Panc1 (cell line): ENCODE measurements at regions not wholly inside any gene's neighbourhood (a gene's known extent, or its start where the extent isn't known, plus 50 kb on each side); places are given as distances from the start of the nearest gene placed in this dataset.

Experiments used
- POLR2AphosphoS5 ChIP-seq: IDR thresholded peaks from 2 replicates; pipeline ENCODE4 v1.6.1; 2012; ENCODE audit warnings: mild to moderate bottlenecking, low read depth, low read length, moderate library complexity
- TF ChIP-seq, protein P1 (sequence below): fragments of 450-650 bp; IDR thresholded peaks from 2 replicates; pipeline ENCODE4 v1.5.1; 2017; ENCODE audit warnings: mild to moderate bottlenecking
- TF ChIP-seq, protein P2 (sequence below), 2 experiments: IDR thresholded peaks; 2 replicates each; pipeline ENCODE4 v1.6.1; 2011 to 2012; ENCODE audit warnings: low read depth in 2 of 2, control low read depth in 1 of 2, low read length in 1 of 2, mild to moderate bottlenecking in 1 of 2, moderate library complexity in 1 of 2; ENCODE audit not compliant: insufficient read depth in 1 of 2

DNA sequence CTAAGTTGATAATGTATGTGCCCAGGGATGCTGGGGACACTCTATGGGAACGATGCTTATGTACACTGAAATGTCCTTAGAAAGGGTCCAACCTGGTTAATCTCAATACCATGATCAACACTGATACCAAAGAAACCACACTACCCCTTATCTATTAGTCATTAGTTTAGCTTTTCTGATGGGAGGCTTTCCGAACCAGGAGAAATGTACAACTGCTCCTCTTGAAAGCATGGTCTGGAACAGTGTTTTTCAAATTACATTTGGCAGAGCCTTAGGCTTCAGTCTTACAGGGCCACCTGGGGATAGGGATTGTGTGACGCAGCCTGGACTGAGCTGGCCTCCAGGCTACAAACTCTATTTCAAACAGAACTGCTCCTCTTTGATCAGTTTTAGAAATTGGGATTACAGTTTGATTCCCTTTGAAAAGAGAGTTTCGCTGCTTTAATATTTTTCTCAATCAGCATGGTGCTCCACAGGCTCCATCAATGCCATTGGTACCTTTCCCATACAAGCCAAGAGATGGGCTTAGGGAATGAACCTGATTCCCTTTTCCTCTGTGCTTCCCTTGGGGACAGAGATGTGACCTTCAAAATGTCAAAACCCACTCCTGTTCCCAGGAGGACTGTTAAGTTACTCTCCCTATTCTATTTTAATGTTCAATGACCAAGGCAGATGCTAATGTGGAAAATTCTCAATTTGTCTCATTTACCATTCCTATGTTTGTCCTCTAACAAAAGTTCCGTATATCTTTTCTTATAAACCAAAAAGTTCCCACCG lies 296.0 kb upstream of the ADAMTS9 start:
- TF ChIP-seq, protein P1, sequence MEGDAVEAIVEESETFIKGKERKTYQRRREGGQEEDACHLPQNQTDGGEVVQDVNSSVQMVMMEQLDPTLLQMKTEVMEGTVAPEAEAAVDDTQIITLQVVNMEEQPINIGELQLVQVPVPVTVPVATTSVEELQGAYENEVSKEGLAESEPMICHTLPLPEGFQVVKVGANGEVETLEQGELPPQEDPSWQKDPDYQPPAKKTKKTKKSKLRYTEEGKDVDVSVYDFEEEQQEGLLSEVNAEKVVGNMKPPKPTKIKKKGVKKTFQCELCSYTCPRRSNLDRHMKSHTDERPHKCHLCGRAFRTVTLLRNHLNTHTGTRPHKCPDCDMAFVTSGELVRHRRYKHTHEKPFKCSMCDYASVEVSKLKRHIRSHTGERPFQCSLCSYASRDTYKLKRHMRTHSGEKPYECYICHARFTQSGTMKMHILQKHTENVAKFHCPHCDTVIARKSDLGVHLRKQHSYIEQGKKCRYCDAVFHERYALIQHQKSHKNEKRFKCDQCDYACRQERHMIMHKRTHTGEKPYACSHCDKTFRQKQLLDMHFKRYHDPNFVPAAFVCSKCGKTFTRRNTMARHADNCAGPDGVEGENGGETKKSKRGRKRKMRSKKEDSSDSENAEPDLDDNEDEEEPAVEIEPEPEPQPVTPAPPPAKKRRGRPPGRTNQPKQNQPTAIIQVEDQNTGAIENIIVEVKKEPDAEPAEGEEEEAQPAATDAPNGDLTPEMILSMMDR: no peak
- no peak for TF ChIP-seq POLR2AphosphoS5
- TF ChIP-seq, protein P2, sequence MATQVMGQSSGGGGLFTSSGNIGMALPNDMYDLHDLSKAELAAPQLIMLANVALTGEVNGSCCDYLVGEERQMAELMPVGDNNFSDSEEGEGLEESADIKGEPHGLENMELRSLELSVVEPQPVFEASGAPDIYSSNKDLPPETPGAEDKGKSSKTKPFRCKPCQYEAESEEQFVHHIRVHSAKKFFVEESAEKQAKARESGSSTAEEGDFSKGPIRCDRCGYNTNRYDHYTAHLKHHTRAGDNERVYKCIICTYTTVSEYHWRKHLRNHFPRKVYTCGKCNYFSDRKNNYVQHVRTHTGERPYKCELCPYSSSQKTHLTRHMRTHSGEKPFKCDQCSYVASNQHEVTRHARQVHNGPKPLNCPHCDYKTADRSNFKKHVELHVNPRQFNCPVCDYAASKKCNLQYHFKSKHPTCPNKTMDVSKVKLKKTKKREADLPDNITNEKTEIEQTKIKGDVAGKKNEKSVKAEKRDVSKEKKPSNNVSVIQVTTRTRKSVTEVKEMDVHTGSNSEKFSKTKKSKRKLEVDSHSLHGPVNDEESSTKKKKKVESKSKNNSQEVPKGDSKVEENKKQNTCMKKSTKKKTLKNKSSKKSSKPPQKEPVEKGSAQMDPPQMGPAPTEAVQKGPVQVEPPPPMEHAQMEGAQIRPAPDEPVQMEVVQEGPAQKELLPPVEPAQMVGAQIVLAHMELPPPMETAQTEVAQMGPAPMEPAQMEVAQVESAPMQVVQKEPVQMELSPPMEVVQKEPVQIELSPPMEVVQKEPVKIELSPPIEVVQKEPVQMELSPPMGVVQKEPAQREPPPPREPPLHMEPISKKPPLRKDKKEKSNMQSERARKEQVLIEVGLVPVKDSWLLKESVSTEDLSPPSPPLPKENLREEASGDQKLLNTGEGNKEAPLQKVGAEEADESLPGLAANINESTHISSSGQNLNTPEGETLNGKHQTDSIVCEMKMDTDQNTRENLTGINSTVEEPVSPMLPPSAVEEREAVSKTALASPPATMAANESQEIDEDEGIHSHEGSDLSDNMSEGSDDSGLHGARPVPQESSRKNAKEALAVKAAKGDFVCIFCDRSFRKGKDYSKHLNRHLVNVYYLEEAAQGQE (IDR thresholded peaks at IDR 0.05; ENCODE audit: insufficient read depth in 1 of 2, low read depth in 2 of 2, low read length in 1 of 2): no peak
